ENCODE measurements at regions not wholly inside any gene's neighbourhood (a gene's known extent, or its start where the extent isn't known, plus 50 kb on each side); places are given as distances from the start of the nearest gene placed in this dataset.

DNA sequence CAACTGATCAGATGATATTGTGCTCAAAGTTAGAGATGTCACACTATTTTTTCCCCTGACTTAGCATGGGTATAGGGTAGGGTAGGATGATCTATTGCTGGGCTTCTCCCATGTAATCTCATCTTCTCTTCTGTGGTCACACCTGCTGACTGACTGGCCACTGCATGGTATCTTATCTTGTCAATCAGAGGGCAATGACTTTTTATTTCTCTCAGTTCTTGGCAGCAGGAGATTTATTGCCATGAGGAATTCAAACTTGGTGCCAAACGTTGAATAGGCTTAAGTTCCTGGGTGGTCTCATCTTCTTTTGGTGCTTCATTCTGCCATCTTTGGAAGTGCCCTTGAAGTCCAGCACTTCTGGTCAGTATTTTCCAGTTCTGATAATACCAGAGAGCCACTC, 226.4 kb upstream of the POGK start:
- no peak overlapping the region for H3K4me3 ChIP-seq
- no peaks in the 10 kb centered on the region for H3K4me1 ChIP-seq
- peaks cover 0 to 2% (median 0%) of the 10 kb centered on the region in 7 donors for H3K27me3 ChIP-seq (replicated peaks in 1 of 7)
- TF ChIP-seq POLR2AphosphoS5 (IDR thresholded peaks at IDR 0.05) (no peak), POLR2A (IDR thresholded peaks at IDR 0.05) (no peak)
- TF ChIP-seq, protein P1, sequence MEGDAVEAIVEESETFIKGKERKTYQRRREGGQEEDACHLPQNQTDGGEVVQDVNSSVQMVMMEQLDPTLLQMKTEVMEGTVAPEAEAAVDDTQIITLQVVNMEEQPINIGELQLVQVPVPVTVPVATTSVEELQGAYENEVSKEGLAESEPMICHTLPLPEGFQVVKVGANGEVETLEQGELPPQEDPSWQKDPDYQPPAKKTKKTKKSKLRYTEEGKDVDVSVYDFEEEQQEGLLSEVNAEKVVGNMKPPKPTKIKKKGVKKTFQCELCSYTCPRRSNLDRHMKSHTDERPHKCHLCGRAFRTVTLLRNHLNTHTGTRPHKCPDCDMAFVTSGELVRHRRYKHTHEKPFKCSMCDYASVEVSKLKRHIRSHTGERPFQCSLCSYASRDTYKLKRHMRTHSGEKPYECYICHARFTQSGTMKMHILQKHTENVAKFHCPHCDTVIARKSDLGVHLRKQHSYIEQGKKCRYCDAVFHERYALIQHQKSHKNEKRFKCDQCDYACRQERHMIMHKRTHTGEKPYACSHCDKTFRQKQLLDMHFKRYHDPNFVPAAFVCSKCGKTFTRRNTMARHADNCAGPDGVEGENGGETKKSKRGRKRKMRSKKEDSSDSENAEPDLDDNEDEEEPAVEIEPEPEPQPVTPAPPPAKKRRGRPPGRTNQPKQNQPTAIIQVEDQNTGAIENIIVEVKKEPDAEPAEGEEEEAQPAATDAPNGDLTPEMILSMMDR (IDR thresholded peaks at IDR 0.05 in 8 of 11, conservative IDR thresholded peaks at IDR 0.05 in 3 of 11): no peak
- WGBS, 5 donors: 12 to 52% (median 28%) methylated on average over 1 of the region's 1 CpG
- no peak for DNase-seq
- intact Hi-C loops (cut with DNase I; ENCODE audit: low total_unique reads): no loop called here
- H3K36me3 ChIP-seq: no peaks in the 10 kb centered on the region
- H3K27ac ChIP-seq: no peak overlapping the region
- no peaks in the 10 kb centered on the region for H3K9me3 ChIP-seq

DNA sequence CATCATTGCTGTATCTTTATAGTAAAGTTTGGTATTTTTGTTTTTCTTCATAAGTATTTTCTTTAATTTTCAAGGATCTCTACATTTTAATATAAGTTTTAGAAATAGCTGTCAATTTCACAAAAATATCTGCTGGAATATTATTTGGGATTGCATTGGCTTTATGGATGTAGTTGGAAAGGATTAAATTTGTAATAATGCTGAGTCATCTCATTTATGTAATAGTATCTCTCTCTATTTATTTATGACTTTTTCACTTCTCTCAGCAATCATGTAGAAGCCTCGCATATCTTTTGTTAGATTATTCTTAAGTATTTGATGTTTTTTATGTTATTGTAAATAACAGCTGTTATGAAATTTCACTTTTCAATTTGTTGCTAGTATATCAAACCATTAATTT, 223.1 kb upstream of the POGK start:
- Histone ChIP-seq H3K27ac (no peak overlapping the region), H3K9me3 (no peaks in the 10 kb centered on the region), H3K27me3 (replicated peaks in 1 of 7) (peaks cover 0 to 8% (median 0%) of the 10 kb centered on the region in 7 donors), H3K36me3 (no peaks in the 10 kb centered on the region), H3K4me3 (no peak overlapping the region), H3K4me1 (no peaks in the 10 kb centered on the region)
- no peak for DNase-seq
- WGBS, 5 donors: 89 to 96% (median 91%) methylated on average over 1 of the region's 1 CpG
- TF ChIP-seq POLR2AphosphoS5 (IDR thresholded peaks at IDR 0.05): no peak
- TF ChIP-seq, protein P1 (IDR thresholded peaks at IDR 0.05 in 8 of 11, conservative IDR thresholded peaks at IDR 0.05 in 3 of 11): no peak
- TF ChIP-seq POLR2A (IDR thresholded peaks at IDR 0.05): no peak
- intact Hi-C loops (cut with DNase I; ENCODE audit: low total_unique reads): no loop called here

DNA sequence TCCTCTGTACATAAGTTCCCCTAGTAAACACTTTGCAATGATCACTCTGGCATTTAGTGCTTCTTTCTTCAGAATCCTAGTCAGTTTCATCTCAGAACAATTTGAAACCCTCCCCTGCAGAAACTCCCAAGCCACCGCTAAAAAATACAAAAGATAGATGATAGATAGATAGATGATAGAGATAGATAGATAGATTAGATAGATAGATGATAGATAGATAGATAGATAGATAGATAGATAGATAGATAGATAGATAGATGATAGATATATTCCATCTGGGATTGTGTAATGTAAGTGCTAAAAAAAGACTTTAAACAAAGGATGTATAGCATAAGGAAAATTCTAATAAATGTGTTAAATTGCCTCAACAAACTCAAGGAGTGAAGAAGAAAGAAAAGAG, 212.6 kb upstream of the POGK start:
- intact Hi-C loops (cut with DNase I; ENCODE audit: low total_unique reads): no loop called here
- H3K27ac ChIP-seq: no peak overlapping the region
- 40 to 100% (median 98%) methylated on average over 1 of the region's 1 CpG for WGBS, 5 donors
- no peak for DNase-seq
- H3K9me3 ChIP-seq: no peaks in the 10 kb centered on the region
- TF ChIP-seq, protein P1 (IDR thresholded peaks at IDR 0.05 in 8 of 11, conservative IDR thresholded peaks at IDR 0.05 in 3 of 11): no peak
- TF ChIP-seq POLR2AphosphoS5 (IDR thresholded peaks at IDR 0.05) (no peak), POLR2A (IDR thresholded peaks at IDR 0.05) (no peak)
- H3K4me1 ChIP-seq: no peaks in the 10 kb centered on the region
- no peak overlapping the region for H3K4me3 ChIP-seq
- no peaks in the 10 kb centered on the region for H3K27me3 ChIP-seq (replicated peaks in 1 of 7)
- H3K36me3 ChIP-seq: no peaks in the 10 kb centered on the region

DNA sequence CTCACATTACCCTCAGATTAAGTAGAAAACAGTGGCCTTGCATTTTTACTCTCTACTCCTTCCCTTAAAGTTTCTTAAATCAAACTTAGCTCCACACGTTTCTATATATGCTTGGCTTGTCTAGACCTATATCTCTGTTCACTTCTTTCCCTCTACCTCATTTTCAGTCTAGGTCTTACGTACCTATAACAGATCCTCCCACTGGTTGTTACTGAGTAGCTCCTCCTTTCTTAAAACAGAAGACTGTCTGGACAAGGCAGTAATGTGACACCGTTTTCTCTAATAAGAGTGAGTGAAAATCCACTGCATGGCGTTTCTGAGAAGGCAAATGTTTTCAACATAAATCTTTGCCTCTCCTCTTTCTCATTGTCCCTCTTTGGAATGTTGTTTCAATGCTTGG, 211.7 kb upstream of the POGK start:
- H3K27me3 ChIP-seq (replicated peaks in 1 of 7): no peaks in the 10 kb centered on the region
- no peaks in the 10 kb centered on the region for H3K9me3 ChIP-seq
- TF ChIP-seq POLR2AphosphoS5 (IDR thresholded peaks at IDR 0.05): no peak
- TF ChIP-seq, protein P1 (IDR thresholded peaks at IDR 0.05 in 8 of 11, conservative IDR thresholded peaks at IDR 0.05 in 3 of 11): no peak
- no peak for TF ChIP-seq POLR2A (IDR thresholded peaks at IDR 0.05)
- H3K4me3 ChIP-seq: no peak overlapping the region
- no peak for DNase-seq
- no peak overlapping the region for H3K27ac ChIP-seq
- 64 to 73% (median 67%) methylated on average over 4 of the region's 4 CpGs for WGBS, 5 donors
- intact Hi-C loops (cut with DNase I; ENCODE audit: low total_unique reads): no loop called here
- H3K36me3 ChIP-seq: no peaks in the 10 kb centered on the region
- no peaks in the 10 kb centered on the region for H3K4me1 ChIP-seq
